ENCODE measurements at regions not wholly inside any gene's neighbourhood (a gene's known extent, or its start where the extent isn't known, plus 50 kb on each side); places are given as distances from the start of the nearest gene placed in this dataset.

DNA sequence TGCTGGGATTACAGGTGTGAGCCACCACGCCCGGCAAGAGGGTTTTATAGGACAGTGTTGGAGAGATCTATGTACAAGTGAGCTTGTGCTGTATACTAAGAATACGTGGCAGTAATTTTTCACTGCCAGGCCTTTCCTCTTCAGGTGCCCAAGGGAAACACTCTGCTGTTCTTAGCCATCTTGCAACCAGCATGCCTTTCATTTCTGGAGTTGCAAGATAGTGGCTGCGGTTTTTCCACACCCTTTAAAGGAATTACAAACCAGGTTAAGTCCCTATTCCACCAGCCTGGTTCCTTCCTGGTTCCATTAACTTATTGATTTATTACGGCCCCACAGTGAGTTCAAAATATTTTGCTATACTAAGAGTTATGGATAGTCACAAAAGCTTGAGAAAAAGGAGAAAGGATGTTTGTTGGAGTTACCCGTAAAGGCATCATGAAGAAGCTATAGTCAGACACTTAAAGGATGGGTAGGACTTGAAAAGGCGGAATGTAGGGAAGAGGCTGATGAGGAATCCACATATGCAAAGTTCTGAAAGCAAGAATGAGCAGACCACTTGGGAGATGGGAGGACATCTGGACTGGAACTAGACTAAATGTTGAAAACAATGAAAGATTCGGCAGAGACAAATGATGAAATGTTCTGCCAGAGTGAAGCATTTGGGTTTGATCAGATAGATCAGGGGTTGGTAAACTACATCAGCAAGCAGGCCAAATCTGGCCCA lies 61.4 kb upstream of the ASIP start:
- H3K4me1 ChIP-seq (ENCODE audit: control insufficient read depth in 3 of 3, insufficient read depth in 2 of 3, low read depth in 1 of 3, low read length in 2 of 3), result no peaks in the 10 kb centered on the region
- FAIRE-seq, result no peak

DNA sequence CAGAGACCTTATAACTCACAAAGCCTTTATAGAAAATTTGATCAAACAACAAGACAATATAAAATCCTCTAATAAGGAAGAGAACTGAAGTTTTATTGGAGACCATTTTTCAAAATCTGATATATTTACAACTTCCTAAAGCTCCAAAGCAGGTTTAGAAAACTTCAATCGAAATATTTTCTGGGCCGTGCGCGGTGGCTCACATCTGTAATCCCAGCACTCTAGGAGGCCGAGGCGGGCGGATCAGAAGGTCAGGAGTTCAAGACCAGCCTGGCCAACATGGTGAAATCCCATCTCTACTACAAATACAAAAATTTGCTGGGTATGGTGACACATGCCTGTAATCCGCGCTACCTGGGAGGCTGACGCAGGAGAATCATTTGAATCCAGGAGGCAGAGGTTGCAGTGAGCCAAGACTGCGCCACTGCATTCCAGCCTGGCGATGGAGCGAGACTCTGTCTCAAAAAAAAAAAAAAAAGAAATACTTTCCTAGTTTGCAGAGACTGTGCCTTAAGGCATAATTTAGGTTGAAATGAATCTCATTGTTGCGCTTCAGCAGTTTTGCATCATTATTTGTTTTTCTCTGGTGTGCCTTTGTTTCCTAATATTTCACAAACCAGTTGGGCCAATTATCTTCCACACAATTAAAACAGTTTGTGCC lies 60.6 kb upstream of the ASIP start:
- Histone ChIP-seq H3K4me1 (ENCODE audit: control insufficient read depth in 3 of 3, insufficient read depth in 2 of 3, low read depth in 1 of 3, low read length in 2 of 3) (no peaks in the 10 kb centered on the region), H3K27ac (ENCODE audit: low read depth in 1 of 3, low read length in 2 of 3) (no peak overlapping the region), H3K9me3 (ENCODE audit: control insufficient read depth in 2 of 2, insufficient read depth in 1 of 2, low read depth in 1 of 2, low read length in 1 of 2) (no peaks in the 10 kb centered on the region), H3K4me3 (ENCODE audit: low read depth in 1 of 3, low read length in 3 of 3) (no peak overlapping the region), H3K27me3 (ENCODE audit: control insufficient read depth in 3 of 3, insufficient read depth in 3 of 3, low read length in 3 of 3) (peaks cover 0 to 1% (median 0%) of the 10 kb centered on the region in 3 donors), H3K36me3 (ENCODE audit: control insufficient read depth in 3 of 3, insufficient read depth in 2 of 3, low read depth in 1 of 3, low read length in 3 of 3) (no peaks in the 10 kb centered on the region)
- no peak for FAIRE-seq
- WGBS, 3 donors, result 78 to 95% (median 94%) methylated on average over 14 of the region's 14 CpGs
- DNase-seq, result no peak

More for the DNA sequence above, 61.4 kb upstream of the ASIP start:
- DNase-seq, result peak in 1 of 2 donors; percentile 16
- Histone ChIP-seq H3K27me3 (ENCODE audit: control insufficient read depth in 3 of 3, insufficient read depth in 3 of 3, low read length in 3 of 3) (peaks cover 0 to 1% (median 0%) of the 10 kb centered on the region in 3 donors), H3K9me3 (ENCODE audit: control insufficient read depth in 2 of 2, insufficient read depth in 1 of 2, low read depth in 1 of 2, low read length in 1 of 2) (no peaks in the 10 kb centered on the region), H3K36me3 (ENCODE audit: control insufficient read depth in 3 of 3, insufficient read depth in 2 of 3, low read depth in 1 of 3, low read length in 3 of 3) (no peaks in the 10 kb centered on the region), H3K4me3 (ENCODE audit: low read depth in 1 of 3, low read length in 3 of 3) (no peak overlapping the region), H3K27ac (ENCODE audit: low read depth in 1 of 3, low read length in 2 of 3) (no peak overlapping the region)
- WGBS, 3 donors, result 65 to 76% (median 66%) methylated on average over 8 of the region's 8 CpGs

DNA sequence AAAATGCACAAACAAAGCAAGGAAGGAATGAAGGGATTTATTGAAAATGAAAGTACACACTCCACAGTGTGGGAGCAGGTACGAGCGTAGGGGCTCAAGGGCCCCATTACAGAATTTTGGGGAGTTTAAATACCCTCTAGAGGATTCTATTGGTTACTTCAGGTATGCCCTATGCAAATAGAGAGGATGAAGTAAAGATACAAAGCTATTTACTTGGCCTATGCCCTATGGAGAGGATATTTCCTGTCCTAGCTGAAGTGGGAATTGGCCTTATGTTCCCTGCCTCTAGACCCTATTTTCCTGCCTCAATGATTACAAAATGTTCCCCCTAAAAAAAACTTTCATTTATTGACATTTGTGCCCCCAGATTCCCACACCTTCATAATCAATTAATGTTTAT lies 59.7 kb upstream of the ASIP start:
- Histone ChIP-seq H3K4me1 (ENCODE audit: control insufficient read depth in 3 of 3, insufficient read depth in 2 of 3, low read depth in 1 of 3, low read length in 2 of 3) (no peaks in the 10 kb centered on the region), H3K9me3 (ENCODE audit: control insufficient read depth in 2 of 2, insufficient read depth in 1 of 2, low read depth in 1 of 2, low read length in 1 of 2) (no peaks in the 10 kb centered on the region), H3K4me3 (ENCODE audit: low read depth in 1 of 3, low read length in 3 of 3) (no peak overlapping the region), H3K27ac (ENCODE audit: low read depth in 1 of 3, low read length in 2 of 3) (no peak overlapping the region), H3K27me3 (ENCODE audit: control insufficient read depth in 3 of 3, insufficient read depth in 3 of 3, low read length in 3 of 3) (peaks cover 0 to 3% (median 1%) of the 10 kb centered on the region in 3 donors), H3K36me3 (ENCODE audit: control insufficient read depth in 3 of 3, insufficient read depth in 2 of 3, low read depth in 1 of 3, low read length in 3 of 3) (no peaks in the 10 kb centered on the region)
- WGBS, 3 donors, result 66 to 77% (median 69%) methylated on average over 2 of the region's 2 CpGs
- FAIRE-seq (no peak), DNase-seq (no peak)

DNA sequence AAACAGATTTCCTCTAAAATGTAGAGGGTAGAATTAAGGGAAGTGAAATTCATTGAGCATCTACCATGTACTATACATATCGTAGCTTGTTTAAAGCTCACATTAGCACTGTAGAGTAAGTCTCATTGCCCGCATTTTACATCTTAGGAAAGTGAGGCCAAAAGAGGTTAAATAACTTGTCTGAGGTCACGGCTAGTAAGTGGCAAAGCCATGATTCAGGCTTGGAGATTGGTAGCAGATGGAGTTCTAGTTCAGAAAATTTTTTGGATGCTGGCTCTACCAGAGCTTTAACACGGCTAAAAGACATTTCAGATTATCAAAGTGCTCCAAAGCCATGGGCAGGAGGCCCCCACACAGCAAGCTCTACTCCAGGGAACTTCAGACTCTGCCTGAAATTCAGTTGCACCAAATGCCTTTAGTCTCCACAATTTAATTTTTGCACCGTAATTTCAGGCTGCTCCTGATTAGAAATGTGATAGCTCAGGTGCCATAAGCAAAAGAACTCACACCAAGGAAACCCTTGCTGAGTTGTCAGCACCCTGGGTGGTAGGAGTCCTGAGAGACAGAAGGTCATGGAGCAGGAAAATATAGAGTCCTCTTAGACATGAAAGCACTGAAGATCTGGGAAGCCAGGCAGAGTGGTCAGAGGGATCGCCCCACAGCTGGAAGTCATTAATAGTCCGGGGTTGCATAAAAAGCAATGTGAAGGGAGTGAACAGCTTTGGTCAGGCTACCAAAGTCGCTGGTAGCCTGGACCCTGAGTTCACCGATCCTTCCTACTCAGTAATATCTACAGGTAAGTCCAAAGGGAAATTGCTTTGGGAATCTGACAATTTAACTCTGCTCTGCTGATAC lies 55.2 kb upstream of the ASIP start:
- no peaks in the 10 kb centered on the region for H3K4me1 ChIP-seq (ENCODE audit: control insufficient read depth in 3 of 3, insufficient read depth in 2 of 3, low read depth in 1 of 3, low read length in 2 of 3)
- peaks cover 0 to 4% (median 1%) of the 10 kb centered on the region in 3 donors for H3K27me3 ChIP-seq (ENCODE audit: control insufficient read depth in 3 of 3, insufficient read depth in 3 of 3, low read length in 3 of 3)
- H3K9me3 ChIP-seq (ENCODE audit: control insufficient read depth in 2 of 2, insufficient read depth in 1 of 2, low read depth in 1 of 2, low read length in 1 of 2), result no peaks in the 10 kb centered on the region
- DNase-seq, result no peak
- no peak for FAIRE-seq
- no peak overlapping the region for H3K27ac ChIP-seq (ENCODE audit: low read depth in 1 of 3, low read length in 2 of 3)
- H3K36me3 ChIP-seq (ENCODE audit: control insufficient read depth in 3 of 3, insufficient read depth in 2 of 3, low read depth in 1 of 3, low read length in 3 of 3), result no peaks in the 10 kb centered on the region
- H3K4me3 ChIP-seq (ENCODE audit: low read depth in 1 of 3, low read length in 3 of 3), result no peak overlapping the region
- 77 to 81% (median 79%) methylated on average over 9 of the region's 9 CpGs for WGBS, 3 donors

DNA sequence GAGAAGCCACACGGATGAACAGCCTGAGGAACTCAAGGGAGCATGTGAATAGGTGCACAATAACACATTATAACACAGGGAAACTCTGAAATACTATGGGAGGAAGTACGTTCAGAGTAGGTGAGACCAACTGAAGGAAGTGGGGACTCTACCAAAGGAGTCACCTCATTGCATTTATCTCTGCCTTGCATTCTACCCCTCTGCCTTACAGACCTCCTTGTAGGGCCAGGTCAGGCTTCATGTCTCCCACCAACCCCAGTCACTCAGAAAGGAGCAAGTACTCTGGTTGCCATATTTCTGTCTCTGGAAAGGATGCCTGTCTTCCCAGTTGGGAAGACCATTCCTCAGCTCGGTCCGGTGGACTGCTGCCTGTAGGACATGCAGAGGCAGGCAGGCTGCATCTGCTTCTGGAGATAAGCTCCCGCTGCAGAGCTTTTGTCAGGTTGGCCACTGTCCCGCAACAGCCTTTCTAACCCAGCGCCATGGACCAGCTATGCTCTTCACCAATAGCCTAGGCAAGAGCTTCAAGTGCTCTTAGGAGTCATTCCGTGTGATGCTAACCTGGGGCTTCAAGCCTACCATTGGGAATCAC lies 51.6 kb upstream of the ASIP start:
- H3K9me3 ChIP-seq (ENCODE audit: control insufficient read depth in 2 of 2, insufficient read depth in 1 of 2, low read depth in 1 of 2, low read length in 1 of 2), result no peaks in the 10 kb centered on the region
- no peaks in the 10 kb centered on the region for H3K36me3 ChIP-seq (ENCODE audit: control insufficient read depth in 3 of 3, insufficient read depth in 2 of 3, low read depth in 1 of 3, low read length in 3 of 3)
- peaks cover 0 to 4% (median 0%) of the 10 kb centered on the region in 3 donors for H3K27me3 ChIP-seq (ENCODE audit: control insufficient read depth in 3 of 3, insufficient read depth in 3 of 3, low read length in 3 of 3)
- WGBS, 3 donors, result 83 to 85% (median 84%) methylated on average over 8 of the region's 8 CpGs
- DNase-seq (no peak), FAIRE-seq (no peak)
- H3K4me3 ChIP-seq (ENCODE audit: low read depth in 1 of 3, low read length in 3 of 3), result no peak overlapping the region
- H3K4me1 ChIP-seq (ENCODE audit: control insufficient read depth in 3 of 3, insufficient read depth in 2 of 3, low read depth in 1 of 3, low read length in 2 of 3), result no peaks in the 10 kb centered on the region
- H3K27ac ChIP-seq (ENCODE audit: low read depth in 1 of 3, low read length in 2 of 3), result no peak overlapping the region

DNA sequence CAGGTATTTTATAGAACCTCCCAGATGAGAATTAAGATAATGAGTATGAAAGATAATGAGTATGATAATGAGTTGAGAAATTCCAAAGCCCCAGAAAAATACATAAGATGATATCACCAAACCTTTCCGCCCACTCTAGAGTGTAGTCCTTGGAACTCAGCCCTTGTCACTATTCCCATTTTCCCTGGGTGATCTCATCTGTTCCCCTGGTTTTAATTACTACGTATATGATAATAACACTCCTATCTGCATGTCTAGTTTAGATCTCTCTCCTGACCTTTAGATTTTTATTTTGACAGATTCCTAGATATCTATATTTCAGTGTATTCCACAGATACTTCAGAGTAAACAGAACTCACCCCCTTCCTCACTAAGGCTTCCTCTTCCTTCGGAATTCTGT lies 51.0 kb upstream of the ASIP start:
- H3K27ac ChIP-seq (ENCODE audit: low read depth in 1 of 3, low read length in 2 of 3), result no peak overlapping the region
- no peaks in the 10 kb centered on the region for H3K36me3 ChIP-seq (ENCODE audit: control insufficient read depth in 3 of 3, insufficient read depth in 2 of 3, low read depth in 1 of 3, low read length in 3 of 3)
- no peak overlapping the region for H3K4me3 ChIP-seq (ENCODE audit: low read depth in 1 of 3, low read length in 3 of 3)
- H3K9me3 ChIP-seq (ENCODE audit: control insufficient read depth in 2 of 2, insufficient read depth in 1 of 2, low read depth in 1 of 2, low read length in 1 of 2), result no peaks in the 10 kb centered on the region
- peaks cover 0 to 4% (median 0%) of the 10 kb centered on the region in 3 donors for H3K27me3 ChIP-seq (ENCODE audit: control insufficient read depth in 3 of 3, insufficient read depth in 3 of 3, low read length in 3 of 3)
- no peak for DNase-seq
- H3K4me1 ChIP-seq (ENCODE audit: control insufficient read depth in 3 of 3, insufficient read depth in 2 of 3, low read depth in 1 of 3, low read length in 2 of 3), result no peaks in the 10 kb centered on the region
- no peak for FAIRE-seq
- WGBS, 3 donors, result 40 to 48% (median 41%) methylated on average over 3 of the region's 3 CpGs

DNA sequence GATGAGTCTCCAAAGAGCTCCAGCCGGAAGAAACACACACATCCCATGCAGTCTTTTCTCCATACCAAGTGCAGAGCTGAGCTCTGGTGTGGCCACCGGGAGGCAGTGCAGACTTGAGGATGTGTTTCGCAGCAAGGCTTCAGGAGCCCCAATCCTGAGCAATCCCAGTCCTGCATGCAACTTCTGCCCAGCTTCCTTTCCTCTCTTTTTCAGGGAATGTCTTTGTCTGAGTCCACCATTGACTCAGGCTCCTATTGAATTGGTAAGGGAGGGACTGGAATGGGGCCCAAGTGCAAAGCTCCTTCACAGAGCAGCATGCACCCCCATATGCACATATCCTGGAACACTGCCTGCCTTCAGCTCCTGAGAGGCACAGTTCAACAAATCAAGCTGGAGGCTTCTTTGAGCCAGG lies 50.5 kb upstream of the ASIP start:
- no peak for FAIRE-seq
- DNase-seq, result peak; percentile 73 to 81
- no peak overlapping the region for H3K4me3 ChIP-seq (ENCODE audit: low read depth in 1 of 3, low read length in 3 of 3)
- H3K27ac ChIP-seq (ENCODE audit: low read depth in 1 of 3, low read length in 2 of 3), result no peak overlapping the region
- H3K4me1 ChIP-seq (ENCODE audit: control insufficient read depth in 3 of 3, insufficient read depth in 2 of 3, low read depth in 1 of 3, low read length in 2 of 3), result no peaks in the 10 kb centered on the region
- H3K36me3 ChIP-seq (ENCODE audit: control insufficient read depth in 3 of 3, insufficient read depth in 2 of 3, low read depth in 1 of 3, low read length in 3 of 3), result no peaks in the 10 kb centered on the region
- H3K9me3 ChIP-seq (ENCODE audit: control insufficient read depth in 2 of 2, insufficient read depth in 1 of 2, low read depth in 1 of 2, low read length in 1 of 2), result no peaks in the 10 kb centered on the region
- H3K27me3 ChIP-seq (ENCODE audit: control insufficient read depth in 3 of 3, insufficient read depth in 3 of 3, low read length in 3 of 3), result peaks cover 0 to 4% (median 0%) of the 10 kb centered on the region in 3 donors
- WGBS, 3 donors, result 6 to 17% (median 13%) methylated on average over 3 of the region's 3 CpGs

All from small intestine (tissue), 7 donors.